K562 (cell line): ENCODE measurements at regions not wholly inside any gene's neighbourhood (a gene's known extent, or its start where the extent isn't known, plus 50 kb on each side); places are given as distances from the start of the nearest gene placed in this dataset.
A peak's percentile ranks its signal among the peaks of the same experiment; 100 is the strongest.

Experiments
- ATAC-seq: fragments of 200-7000 bp; cut with Tn5 transposase; 3 replicates; pipeline ENCODE4 v1.9.1; 2020; ENCODE audit warnings: moderate library complexity
- BruUV-seq: library from RNA; stranded (reverse); fragments of 400-500 nt; replicated peaks from 2 replicates; lab custom pipeline; 2021; lab: Mats Ljungman, UMichigan
- CTCF ChIA-PET: fragments of 300-600 bp; formaldehyde crosslinking; extraction: SDS; loops from one replicate; lab custom pipeline; 2021; ENCODE audit warnings: low intra/inter-chr PET ratio; lab: Yijun Ruan, JAX
- POLR2A ChIA-PET: fragments of 300-600, 350-650 bp; sonication (Branson Sonifier 250); formaldehyde crosslinking; extraction: SDS; loops from one replicate; lab custom pipeline; 2021; ENCODE audit warnings: antibody characterized with exemption, inconsistent platforms; lab: Yijun Ruan, JAX
- DNase-seq, 4 experiments: peaks; one replicate each; pipeline versions ENCODE4 v3.0.0 to v3.0.0-alpha.2; 2011 to 2018; ENCODE audit warnings: low spot score in 3 of 4, mixed read lengths in 3 of 4; ENCODE audit errors: extremely low read depth in 1 of 4
- FAIRE-seq: peaks from 2 replicates; lab custom pipeline; 2011; peaks lifted over from hg19 to GRCh38; lab: Jason Lieb, UNC
- H2AFZ ChIP-seq: 2 replicates; pipeline ENCODE4 v1.6.0; 2011; ENCODE audit warnings: low read depth, low read length, control low read depth, inconsistent platforms
- H3K27ac ChIP-seq: fragments of 200-600 bp; 3 replicates; pipeline ENCODE4 v1.8.0; 2011; ENCODE audit warnings: low read depth, mild to moderate bottlenecking, control low read depth, inconsistent platforms, low read length, moderate library complexity, mixed read lengths; ENCODE audit errors: extremely low read depth
- H3K27me3 ChIP-seq, 2 experiments: fragments of 300-600 bp in 1 of 2; 2 replicates in 1 of 2; 3 replicates in 1 of 2; pipeline versions ENCODE4 v1.6.0 to v1.8.0; 2011; ENCODE audit warnings: inconsistent platforms in 2 of 2, low read length in 2 of 2, mild to moderate bottlenecking in 1 of 2, mixed read lengths in 1 of 2, moderate library complexity in 1 of 2; ENCODE audit not compliant: control insufficient read depth in 2 of 2, insufficient read depth in 2 of 2
- H3K36me3 ChIP-seq: fragments of 300-600 bp; 3 replicates; pipeline ENCODE4 v1.8.0; 2011; ENCODE audit warnings: mild to moderate bottlenecking, low read length, inconsistent platforms; ENCODE audit not compliant: control insufficient read depth, insufficient read depth
- H3K4me1 ChIP-seq, 2 experiments: fragments of 200-600 bp in 1 of 2; replicated peaks in 1 of 2; 2 replicates in 1 of 2; 3 replicates in 1 of 2; pipeline versions ENCODE4 v1.5.1 to v1.8.0; 2011; ENCODE audit warnings: inconsistent platforms in 2 of 2, low read length in 2 of 2, mild to moderate bottlenecking in 1 of 2, mixed read lengths in 1 of 2, moderate library complexity in 1 of 2; ENCODE audit not compliant: control insufficient read depth in 2 of 2, insufficient read depth in 2 of 2
- H3K4me2 ChIP-seq: 2 replicates; pipeline ENCODE4 v1.6.1; 2011; ENCODE audit warnings: low read length, control low read depth, inconsistent platforms, mixed read lengths; ENCODE audit not compliant: insufficient read depth
- H3K4me3 ChIP-seq: fragments of 200-600 bp; sonication (generic), shearing (Covaris generic); 2 replicates; pipeline ENCODE4 v1.5.1; 2016; ENCODE audit warnings: control low read depth, inconsistent platforms
- H3K79me2 ChIP-seq: fragments of 200-600 bp; 3 replicates; pipeline ENCODE4 v1.8.0; 2011; ENCODE audit warnings: low read length, inconsistent platforms; ENCODE audit not compliant: control insufficient read depth, insufficient read depth
- H3K9ac ChIP-seq, 2 experiments: 2 replicates each; pipeline versions ENCODE4 v1.6.0 to v1.6.1; 2011; ENCODE audit warnings: low read depth in 2 of 2, low read length in 2 of 2, control low read depth in 1 of 2, inconsistent platforms in 1 of 2, mild to moderate bottlenecking in 1 of 2, mixed read lengths in 1 of 2; ENCODE audit not compliant: insufficient read depth in 1 of 2
- H3K9me1 ChIP-seq: one replicate; pipeline ENCODE4 v1.6.0; 2011; ENCODE audit warnings: inconsistent platforms, mild to moderate bottlenecking, low read length, moderate library complexity; ENCODE audit not compliant: control insufficient read depth, insufficient read depth
- H3K9me3 ChIP-seq: replicated peaks from 2 replicates; pipeline ENCODE4 v1.5.1; 2011; ENCODE audit warnings: low read depth, low read length, inconsistent platforms; ENCODE audit not compliant: control insufficient read depth, insufficient read depth
- H4K20me1 ChIP-seq: replicated peaks from 2 replicates; pipeline ENCODE4 v1.6.1; 2011; ENCODE audit warnings: low read length, inconsistent platforms, mixed read lengths; ENCODE audit not compliant: control insufficient read depth, insufficient read depth
- CREB1 ChIP-seq, 2 experiments: sonication (generic) in 1 of 2; formaldehyde crosslinking in 1 of 2; IDR thresholded peaks; 2 replicates each; pipeline versions ENCODE4 v1.6.1 to v1.8.0; 2012 to 2022; ENCODE audit warnings: inconsistent platforms in 1 of 2, mild to moderate bottlenecking in 1 of 2, missing genetic modification reagents in 1 of 2, moderate library complexity in 1 of 2
- HMG20B ChIP-seq: fragments of 250-450 bp; sonication (Bioruptor Pico); IDR thresholded peaks from 2 replicates; pipeline ENCODE4 v1.5.0; 2021; ENCODE audit warnings: mild to moderate bottlenecking
- JUND ChIP-seq, 2 experiments: IDR thresholded peaks; 2 replicates in 1 of 2; 3 replicates in 1 of 2; pipeline ENCODE4 v1.6.1; 2011; ENCODE audit warnings: borderline replicate concordance in 2 of 2, low read depth in 2 of 2, low read length in 2 of 2, improper control_type of control experiment in 1 of 2, missing biosample characterization in 1 of 2, missing genetic modification characterization in 1 of 2, missing genetic modification reagents in 1 of 2
- ZFP1 ChIP-seq: fragments of 450-650 bp; formaldehyde crosslinking; IDR thresholded peaks from 2 replicates; pipeline ENCODE4 v1.4.0; 2020; ENCODE audit warnings: mild to moderate bottlenecking, mixed read lengths
- ZNF263 ChIP-seq: sonication (generic); formaldehyde crosslinking; IDR thresholded peaks from 2 replicates; pipeline ENCODE4 v1.8.0; 2022; ENCODE audit warnings: mild to moderate bottlenecking, missing genetic modification reagents, borderline replicate concordance
- ZNF79 ChIP-seq: fragments of 250-450 bp; sonication (Bioruptor Pico); IDR thresholded peaks from 2 replicates; pipeline ENCODE4 v1.4.0; 2020; ENCODE audit warnings: low read depth, mild to moderate bottlenecking, moderate library complexity
- WGBS: fragments of 100-300 bp; shearing (Covaris generic); methylation state at CpG from one replicate; pipeline ENCODE4 v1.1.6; 2016; ENCODE audit warnings: low coverage, mixed read lengths; ENCODE audit not compliant: insufficient coverage; ENCODE audit errors: missing lambda C conversion rate; 5-methylcytosine and 5-hydroxymethylcytosine counted together
- in situ Hi-C: fragments of 300-500 bp; cut with MboI; formaldehyde crosslinking; loops from 4 replicates; pipeline ENCODE4 v1.15.0; 2018; ENCODE audit warnings: inconsistent platforms, mixed read lengths
- intact Hi-C: fragments of 100-400 bp; cut with micrococcal nuclease; formaldehyde crosslinking; loops from 2 replicates; pipeline ENCODE4 v1.14.2; 2022
- TF ChIP-seq, protein P1 (sequence below): IDR thresholded peaks from 3 replicates; pipeline ENCODE4 v1.6.1; 2011; ENCODE audit warnings: borderline replicate concordance, mild to moderate bottlenecking; ENCODE audit not compliant: insufficient read length, insufficient read depth
- TF ChIP-seq, protein P2 (sequence below): IDR thresholded peaks from 3 replicates; pipeline ENCODE4 v1.6.1; 2011; ENCODE audit warnings: borderline replicate concordance, mild to moderate bottlenecking, moderate library complexity; ENCODE audit not compliant: insufficient read length; ENCODE audit errors: extremely low read depth

GRCh38 chr4:8771666-8772065 lies 100.0 kb downstream of the HMX1 start (continued):
- TF ChIP-seq JUND (IDR thresholded peaks at IDR 0.05; ENCODE audit: borderline replicate concordance, low read depth, low read length) (no peak), JUND (tag; IDR thresholded peaks at IDR 0.05; ENCODE audit: borderline replicate concordance, low read depth, low read length) (no peak), ZFP1 (no peak)
- TF ChIP-seq, protein P1, sequence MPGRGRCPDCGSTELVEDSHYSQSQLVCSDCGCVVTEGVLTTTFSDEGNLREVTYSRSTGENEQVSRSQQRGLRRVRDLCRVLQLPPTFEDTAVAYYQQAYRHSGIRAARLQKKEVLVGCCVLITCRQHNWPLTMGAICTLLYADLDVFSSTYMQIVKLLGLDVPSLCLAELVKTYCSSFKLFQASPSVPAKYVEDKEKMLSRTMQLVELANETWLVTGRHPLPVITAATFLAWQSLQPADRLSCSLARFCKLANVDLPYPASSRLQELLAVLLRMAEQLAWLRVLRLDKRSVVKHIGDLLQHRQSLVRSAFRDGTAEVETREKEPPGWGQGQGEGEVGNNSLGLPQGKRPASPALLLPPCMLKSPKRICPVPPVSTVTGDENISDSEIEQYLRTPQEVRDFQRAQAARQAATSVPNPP, result no peak

DNA sequence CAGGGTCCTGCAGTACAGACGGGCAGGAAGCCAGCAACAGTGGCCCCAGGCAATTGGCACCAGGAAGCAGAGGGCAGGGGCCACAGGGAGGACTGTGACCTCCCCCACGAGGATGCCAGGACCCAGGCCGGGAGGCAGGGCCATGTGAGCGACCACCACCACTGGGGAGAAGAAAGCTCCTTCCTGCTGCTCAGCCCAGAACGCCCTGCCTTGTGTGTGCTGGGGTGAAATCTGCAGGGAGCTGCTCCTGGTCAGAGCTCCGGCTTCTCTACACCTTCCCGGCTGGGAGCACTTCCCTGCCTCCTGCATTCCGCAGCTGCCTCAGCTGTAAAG lies 100.4 kb downstream of the HMX1 start:
- H4K20me1 ChIP-seq, result peaks cover 5% of the 10 kb centered on the region; the same call in 1 of the 2 replicates
- H3K9me3 ChIP-seq, result no peaks in the 10 kb centered on the region
- H3K4me1 ChIP-seq, result no peaks in the 10 kb centered on the region
- H3K4me3 ChIP-seq, result no peak overlapping the region
- no peak for ATAC-seq
- TF ChIP-seq, protein P2, sequence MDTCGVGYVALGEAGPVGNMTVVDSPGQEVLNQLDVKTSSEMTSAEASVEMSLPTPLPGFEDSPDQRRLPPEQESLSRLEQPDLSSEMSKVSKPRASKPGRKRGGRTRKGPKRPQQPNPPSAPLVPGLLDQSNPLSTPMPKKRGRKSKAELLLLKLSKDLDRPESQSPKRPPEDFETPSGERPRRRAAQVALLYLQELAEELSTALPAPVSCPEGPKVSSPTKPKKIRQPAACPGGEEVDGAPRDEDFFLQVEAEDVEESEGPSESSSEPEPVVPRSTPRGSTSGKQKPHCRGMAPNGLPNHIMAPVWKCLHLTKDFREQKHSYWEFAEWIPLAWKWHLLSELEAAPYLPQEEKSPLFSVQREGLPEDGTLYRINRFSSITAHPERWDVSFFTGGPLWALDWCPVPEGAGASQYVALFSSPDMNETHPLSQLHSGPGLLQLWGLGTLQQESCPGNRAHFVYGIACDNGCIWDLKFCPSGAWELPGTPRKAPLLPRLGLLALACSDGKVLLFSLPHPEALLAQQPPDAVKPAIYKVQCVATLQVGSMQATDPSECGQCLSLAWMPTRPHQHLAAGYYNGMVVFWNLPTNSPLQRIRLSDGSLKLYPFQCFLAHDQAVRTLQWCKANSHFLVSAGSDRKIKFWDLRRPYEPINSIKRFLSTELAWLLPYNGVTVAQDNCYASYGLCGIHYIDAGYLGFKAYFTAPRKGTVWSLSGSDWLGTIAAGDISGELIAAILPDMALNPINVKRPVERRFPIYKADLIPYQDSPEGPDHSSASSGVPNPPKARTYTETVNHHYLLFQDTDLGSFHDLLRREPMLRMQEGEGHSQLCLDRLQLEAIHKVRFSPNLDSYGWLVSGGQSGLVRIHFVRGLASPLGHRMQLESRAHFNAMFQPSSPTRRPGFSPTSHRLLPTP, result no peak
- TF ChIP-seq HMG20B (CRISPR knock-in tag) (no peak), ZNF263 (CRISPR knock-in tag) (peak; percentile 20; the same call in 1 of the 2 replicates), ZNF79 (CRISPR knock-in tag) (no peak), CREB1 (IDR thresholded peaks at IDR 0.05) (no peak), CREB1 (CRISPR knock-in tag; IDR thresholded peaks at IDR 0.05) (no peak)
- TF ChIP-seq, all 486 proteins: peak for 1
- intact Hi-C loops, result no loop called here
- no peak for FAIRE-seq
- no peak overlapping the region for H3K27ac ChIP-seq
- BruUV-seq, result no TSS peak
- ChIA-PET CTCF (no interaction called here), POLR2A (no interaction called here)
- H3K79me2 ChIP-seq, result no peaks in the 10 kb centered on the region
- H3K9ac ChIP-seq, result no peak overlapping the region
- in situ Hi-C loops, result no loop called here
- no peaks in the 10 kb centered on the region for H3K36me3 ChIP-seq
- no peak overlapping the region for H3K4me2 ChIP-seq
- 2% methylated on average over 8 of the region's 8 CpGs for WGBS
- no peaks in the 10 kb centered on the region for H3K9me1 ChIP-seq
- H2AFZ ChIP-seq, result no peak overlapping the region
- DNase-seq, result no peak
- peaks cover 4 to 36% of the 10 kb centered on the region in 2 experiments; a peak in 3 of 5 replicates for H3K27me3 ChIP-seq
